ENCODE measurements at regions not wholly inside any gene's neighbourhood (a gene's known extent, or its start where the extent isn't known, plus 50 kb on each side); places are given as distances from the start of the nearest gene placed in this dataset.

- TF ChIP-seq CTCF (IDR thresholded peaks at IDR 0.05; ENCODE audit: insufficient read depth, low read depth, low read length) = no peak
- no peak for DNase-seq (ENCODE audit: low read depth)
- no peak overlapping the region for H3K4me3 ChIP-seq (ENCODE audit: low read depth, low read length)
Observed at GRCh38 chr4:95754667-95755066, 85.2 kb upstream of the PDHA2 start.

GRCh38 chr4:95749204-95749603, 90.7 kb upstream of the PDHA2 start:
- TF ChIP-seq CTCF (IDR thresholded peaks at IDR 0.05; ENCODE audit: insufficient read depth, low read depth, low read length) = no peak
- H3K4me3 ChIP-seq (ENCODE audit: low read depth, low read length) = no peak overlapping the region
- DNase-seq (ENCODE audit: low read depth) = no peak

- no peak for TF ChIP-seq CTCF (IDR thresholded peaks at IDR 0.05; ENCODE audit: insufficient read depth, low read depth, low read length)
- DNase-seq (ENCODE audit: low read depth) = no peak
- H3K4me3 ChIP-seq (ENCODE audit: low read depth, low read length) = no peak overlapping the region
Observed at GRCh38 chr4:95742872-95743271, 97.0 kb upstream of the PDHA2 start.

- DNase-seq (ENCODE audit: low read depth) = no peak
- no peak for TF ChIP-seq CTCF (IDR thresholded peaks at IDR 0.05; ENCODE audit: insufficient read depth, low read depth, low read length)
Observed at GRCh38 chr4:95742179-95742578, 97.7 kb upstream of the PDHA2 start.

GRCh38 chr4:95732061-95732460, 107.8 kb upstream of the PDHA2 start:
- DNase-seq (ENCODE audit: low read depth) = peak; percentile 22
- TF ChIP-seq CTCF (IDR thresholded peaks at IDR 0.05; ENCODE audit: insufficient read depth, low read depth, low read length) = no peak
- H3K4me3 ChIP-seq (ENCODE audit: low read depth, low read length) = no peak overlapping the region

More at GRCh38 chr4:95742179-95742578, 97.7 kb upstream of the PDHA2 start:
- H3K4me3 ChIP-seq (ENCODE audit: low read depth, low read length) = no peak overlapping the region

- no peak for DNase-seq (ENCODE audit: low read depth)
- H3K4me3 ChIP-seq (ENCODE audit: low read depth, low read length) = no peak overlapping the region
- TF ChIP-seq CTCF (IDR thresholded peaks at IDR 0.05; ENCODE audit: insufficient read depth, low read depth, low read length) = no peak
Observed at GRCh38 chr4:95729596-95729995, 110.3 kb upstream of the PDHA2 start.

- H3K4me3 ChIP-seq (ENCODE audit: low read depth, low read length) = no peak overlapping the region
- no peak for TF ChIP-seq CTCF (IDR thresholded peaks at IDR 0.05; ENCODE audit: insufficient read depth, low read depth, low read length)
- DNase-seq (ENCODE audit: low read depth) = peak; percentile 39
Observed at GRCh38 chr4:95728145-95728544, 111.7 kb upstream of the PDHA2 start.
